Middle frontal gyrus (tissue), 1 donor: ENCODE measurements at regions not wholly inside any gene's neighbourhood (a gene's known extent, or its start where the extent isn't known, plus 50 kb on each side); places are given as distances from the start of the nearest gene placed in this dataset.
"Not testable (repeated sequence)": the region's sequence is repeated elsewhere in the genome, so short reads cannot be mapped to it uniquely, and the experiment has no call there.

Experiments used
- DNase-seq: peaks from one replicate; pipeline ENCODE4 v3.0.0-alpha.2; 2015; ENCODE audit warnings: low spot score; ENCODE audit errors: extremely low spot score

GRCh38 chr2:12610314-12610713 is 106.4 kb upstream of the TRIB2 start:
- DNase-seq, result no peak

- DNase-seq, result no peak
Observed at GRCh38 chr2:12612168-12612567, 104.6 kb upstream of the TRIB2 start.

DNA sequence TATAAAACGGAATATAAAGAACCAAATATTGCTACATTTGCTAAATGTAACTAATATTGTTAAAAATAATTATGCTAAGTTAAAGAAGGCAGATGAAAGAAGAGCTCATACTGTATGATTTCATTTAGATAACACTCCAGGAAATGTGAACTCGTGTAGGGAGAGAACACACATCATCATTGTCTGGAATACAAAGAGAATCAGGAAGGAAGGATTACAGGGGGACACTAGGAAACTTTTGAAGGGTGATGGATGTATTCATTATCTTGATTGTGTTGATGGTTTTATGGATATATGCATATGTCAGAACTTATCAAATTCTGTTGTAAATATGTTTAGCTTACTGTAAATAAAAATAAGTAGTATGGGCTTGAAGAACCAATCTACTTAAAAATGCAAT is 104.1 kb upstream of the TRIB2 start:
- no peak for DNase-seq

- no peak for DNase-seq
Observed at GRCh38 chr2:12613137-12613835, 103.5 kb upstream of the TRIB2 start.

DNA sequence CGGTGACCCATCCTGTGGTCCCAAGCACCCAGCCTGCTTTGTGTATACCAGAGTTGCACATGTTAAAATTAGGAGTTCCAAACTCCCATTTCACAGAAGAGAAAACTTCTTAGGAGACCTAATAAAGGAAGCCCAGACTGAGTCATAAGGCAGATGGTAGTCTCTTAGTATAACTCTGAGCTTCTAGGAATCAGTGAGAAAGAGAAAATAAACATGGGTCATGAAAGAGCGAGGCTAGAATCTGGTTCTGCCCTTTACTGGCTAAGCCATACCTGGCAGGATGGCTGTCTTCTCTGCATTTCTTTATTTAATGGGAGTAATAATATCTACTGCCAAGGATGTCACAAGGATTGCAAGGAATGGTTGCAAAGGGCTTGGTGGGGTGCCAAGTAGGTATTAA is 101.2 kb upstream of the TRIB2 start:
- DNase-seq, result no peak

DNA sequence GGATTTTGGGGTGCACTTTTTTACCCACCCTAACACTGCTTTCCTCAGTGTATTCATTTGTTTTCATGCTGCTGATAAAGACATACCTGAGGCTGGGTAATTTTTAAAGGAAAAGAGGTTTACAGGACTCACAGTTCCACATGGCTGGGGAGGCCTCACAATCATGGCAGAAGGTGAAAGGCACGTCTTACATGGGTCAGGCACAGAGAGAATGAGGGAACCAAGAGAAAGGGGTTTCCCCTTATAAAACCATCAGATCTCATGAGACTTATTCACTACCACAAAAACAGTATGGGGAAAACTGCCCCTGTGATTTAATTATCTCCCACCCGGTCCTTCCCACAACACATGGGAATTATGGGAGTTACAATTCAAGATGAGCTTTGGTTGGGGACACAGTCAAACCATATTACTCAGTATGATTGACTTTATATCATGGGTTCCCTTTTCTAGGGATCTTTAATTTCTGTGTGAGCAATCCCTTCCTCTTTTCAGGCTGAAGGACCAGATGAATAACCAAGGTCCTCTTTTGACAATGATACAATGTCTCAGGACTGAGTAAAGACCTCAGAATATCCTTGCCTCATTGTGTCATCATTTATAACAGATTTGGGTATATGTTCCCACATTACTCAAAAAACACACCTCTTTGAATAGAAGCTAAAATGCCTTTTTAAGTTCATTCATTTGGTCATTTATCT is 100.1 kb upstream of the TRIB2 start:
- no peak for DNase-seq

DNA sequence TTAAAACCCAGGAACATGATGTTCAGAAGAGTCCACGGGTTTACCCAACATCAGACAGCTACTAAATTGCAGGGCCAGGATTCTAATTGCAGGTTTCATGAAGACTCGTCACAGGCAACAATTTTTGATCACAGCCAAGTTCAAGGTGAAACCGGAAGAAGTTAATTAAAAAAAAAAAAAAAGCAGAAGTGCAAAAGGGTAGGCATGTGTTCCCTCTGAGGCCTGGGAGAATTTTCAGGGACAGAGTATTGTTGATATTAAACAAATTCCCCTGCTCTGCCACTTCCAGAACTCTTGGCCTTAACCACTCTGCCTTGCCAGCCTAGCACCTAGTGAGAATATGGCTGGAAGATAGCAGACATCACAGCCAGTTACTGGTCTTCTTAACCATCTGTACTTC is 99.4 kb upstream of the TRIB2 start:
- DNase-seq, result no peak

GRCh38 chr2:12617853-12618252 is 98.9 kb upstream of the TRIB2 start:
- DNase-seq, result no peak

GRCh38 chr2:12618576-12618975 is 98.2 kb upstream of the TRIB2 start:
- DNase-seq, result no peak

- no peak for DNase-seq
Observed at GRCh38 chr2:12619975-12620374, 96.8 kb upstream of the TRIB2 start.

GRCh38 chr2:12620759-12621158 is 96.0 kb upstream of the TRIB2 start:
- DNase-seq, result no peak

DNA sequence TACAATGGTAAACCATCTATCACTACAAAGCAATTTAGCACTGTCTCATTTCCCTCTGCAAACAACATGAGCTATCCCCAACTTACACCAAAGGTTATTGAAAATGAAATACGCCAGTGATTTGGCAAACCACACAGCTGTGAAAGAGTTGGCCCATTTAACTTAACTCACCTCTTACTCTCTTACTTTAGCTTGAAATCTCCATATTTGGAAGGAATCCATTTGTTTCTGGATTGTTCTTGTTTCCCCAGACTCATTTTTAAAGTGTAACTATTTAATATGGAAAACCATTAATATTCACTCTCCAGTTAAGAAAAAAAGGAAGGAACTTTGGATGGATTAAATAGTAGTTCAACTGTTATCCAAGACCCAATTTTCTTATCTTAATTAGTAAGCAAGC is 93.7 kb upstream of the TRIB2 start:
- no peak for DNase-seq

DNA sequence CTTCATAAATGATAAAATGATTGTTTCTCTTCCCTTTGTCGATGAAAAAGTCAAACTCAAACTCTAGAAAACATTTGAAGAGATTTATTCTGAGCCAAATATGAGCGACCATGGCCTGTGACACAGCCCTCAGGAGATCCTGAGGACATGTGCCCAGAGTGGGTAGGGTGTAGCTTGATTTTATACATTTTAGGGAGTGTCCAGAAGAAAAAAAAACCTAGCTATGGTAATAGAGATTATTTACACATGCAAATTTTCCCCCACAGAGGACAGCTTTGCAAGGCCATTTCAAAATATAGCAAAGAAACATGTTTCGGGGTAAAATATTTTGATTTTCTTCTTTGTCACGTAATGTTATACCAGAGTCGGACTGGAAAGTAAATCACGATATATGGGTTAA is 92.4 kb upstream of the TRIB2 start:
- DNase-seq, result no peak

DNA sequence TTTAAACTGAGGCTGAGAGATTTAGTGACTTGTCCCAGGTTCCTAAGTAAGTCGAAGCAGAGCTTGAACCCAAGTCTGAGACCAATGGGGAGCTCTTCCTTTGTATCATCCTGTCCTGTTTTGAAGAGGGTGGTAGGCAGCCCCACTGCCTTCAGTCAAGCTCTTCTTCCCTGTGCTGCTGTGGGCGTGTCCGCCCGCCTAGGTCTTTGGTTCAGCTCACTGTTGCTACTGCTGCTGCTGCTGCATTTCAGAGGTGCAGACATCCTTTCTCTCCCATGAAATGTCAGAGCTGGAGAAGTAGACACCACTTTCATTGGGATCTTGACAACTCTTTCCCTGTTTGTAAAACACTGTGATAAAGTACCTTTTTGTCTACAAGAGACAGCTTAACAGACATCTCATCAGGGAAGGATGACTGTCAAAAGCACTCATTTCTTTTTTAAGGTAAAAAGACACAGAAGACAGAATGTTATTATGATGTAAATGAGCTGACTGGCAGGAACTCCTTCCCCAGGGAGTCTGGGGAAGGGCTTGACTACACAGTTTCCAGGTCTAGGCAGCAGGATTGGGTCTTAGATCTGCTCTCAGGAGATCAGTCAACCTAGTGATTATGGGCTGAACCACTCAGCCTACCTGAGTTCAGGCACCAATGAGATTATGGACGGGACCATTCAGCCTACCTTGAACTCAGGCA is 91.7 kb upstream of the TRIB2 start:
- DNase-seq, result no peak

DNA sequence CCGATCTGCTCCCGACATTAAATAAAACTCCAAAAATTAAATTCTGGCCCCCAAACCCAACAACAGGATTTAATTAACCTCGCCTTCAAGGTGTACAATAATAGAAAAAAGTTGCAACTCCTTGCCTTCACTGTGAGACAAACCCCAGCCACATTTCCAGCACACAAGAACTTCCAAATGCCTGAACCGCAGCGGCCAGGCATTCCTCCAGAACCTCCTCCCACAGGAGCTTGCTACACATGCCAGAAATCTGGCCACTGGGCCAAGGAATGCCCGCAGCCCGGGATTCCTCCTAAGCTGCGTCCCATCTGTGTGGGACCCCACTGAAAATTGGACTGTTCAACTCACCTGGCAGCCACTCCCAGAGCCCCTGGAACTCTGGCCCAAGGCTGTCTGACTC is 88.2 kb upstream of the TRIB2 start:
- DNase-seq, result not testable (repeated sequence)

DNA sequence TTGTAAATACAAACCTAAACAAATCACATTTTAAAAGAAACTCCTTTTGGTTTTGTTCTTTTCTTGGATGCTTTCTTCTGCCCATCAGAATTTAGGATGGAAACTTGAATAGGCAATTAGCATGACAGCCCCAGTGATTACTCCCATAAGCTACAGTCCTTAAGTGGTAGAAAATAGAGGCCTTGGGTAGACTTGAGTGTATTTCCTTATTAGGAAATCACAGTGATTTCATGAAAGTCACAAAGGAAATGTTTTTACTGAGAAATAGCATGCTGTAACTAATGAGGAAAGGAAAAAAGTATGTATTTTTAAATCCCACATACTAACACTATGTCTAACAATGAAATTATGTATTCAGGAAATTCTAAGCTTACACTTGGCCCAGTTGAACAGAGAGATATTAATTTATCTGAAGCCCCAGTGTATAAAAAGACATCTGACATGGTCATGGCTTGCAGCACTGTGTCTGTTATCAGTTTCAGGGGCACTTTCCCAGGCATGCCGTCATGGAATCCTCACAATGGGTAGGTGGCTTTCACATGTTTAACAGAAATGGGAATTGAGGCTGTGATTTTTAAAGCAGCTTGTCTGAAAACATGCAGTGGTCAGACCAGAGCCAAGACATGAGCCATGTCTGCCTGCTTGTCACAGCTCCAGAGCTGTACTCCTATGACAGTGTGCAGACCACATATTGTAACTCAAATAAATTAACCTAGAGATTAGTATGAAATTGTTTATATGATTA is 79.7 kb upstream of the TRIB2 start:
- no peak for DNase-seq

- DNase-seq, result no peak
Observed at GRCh38 chr2:12637754-12638153, 79.0 kb upstream of the TRIB2 start.

GRCh38 chr2:12641441-12641840 is 75.3 kb upstream of the TRIB2 start:
- DNase-seq, result no peak

- DNase-seq, result no peak
Observed at GRCh38 chr2:12642332-12642731, 74.4 kb upstream of the TRIB2 start.

- DNase-seq, result no peak
Observed at GRCh38 chr2:12642859-12643258, 73.9 kb upstream of the TRIB2 start.

- no peak for DNase-seq
Observed at GRCh38 chr2:12649602-12650400, 66.9 kb upstream of the TRIB2 start.
